WTC11 (cell line): ENCODE measurements at regions not wholly inside any gene's neighbourhood (a gene's known extent, or its start where the extent isn't known, plus 50 kb on each side); places are given as distances from the start of the nearest gene placed in this dataset.

Experiments used
- ATAC-seq: fragments of 200-7000 bp; cut with Tn5 transposase; 2 replicates; pipeline ENCODE4 v1.10.0; 2021; ENCODE audit warnings: mild to moderate bottlenecking, moderate library complexity
- CTCF ChIA-PET: fragments of 300-600 bp; sonication (Branson Sonifier 250); formaldehyde crosslinking; loops from one replicate; lab custom pipeline; 2021; ENCODE audit warnings: antibody characterized with exemption; lab: Charles Lee
- POLR2A ChIA-PET: fragments of 350-600 bp; sonication (Branson Sonifier 250); formaldehyde crosslinking; loops from one replicate; lab custom pipeline; 2021; ENCODE audit warnings: antibody characterized with exemption; lab: Charles Lee
- DNase-seq: peaks from one replicate; pipeline ENCODE4 v3.0.0; 2021; ENCODE audit warnings: low spot score
- H3K27ac Mint-ChIP-seq: 2 replicates; pipeline ENCODE4 v1.8.0; 2021; ENCODE audit warnings: mixed read lengths
- H3K27me3 Mint-ChIP-seq: 2 replicates; pipeline ENCODE4 v1.8.0; 2021; ENCODE audit warnings: low read depth, mild to moderate bottlenecking, moderate library complexity, mixed read lengths
- H3K36me3 Mint-ChIP-seq: 2 replicates; pipeline ENCODE4 v1.8.0; 2021; ENCODE audit warnings: mixed read lengths
- H3K4me1 Mint-ChIP-seq: 2 replicates; pipeline ENCODE4 v1.8.0; 2022; ENCODE audit warnings: mixed read lengths
- H3K4me3 Mint-ChIP-seq: 2 replicates; pipeline ENCODE4 v1.8.0; 2021; ENCODE audit warnings: mild to moderate bottlenecking, moderate library complexity, mixed read lengths
- H3K9me3 Mint-ChIP-seq: 2 replicates; pipeline ENCODE4 v1.8.0; 2021; ENCODE audit warnings: mixed read lengths
- AFF4 ChIP-seq: sonication (generic); formaldehyde crosslinking; IDR thresholded peaks from 2 replicates; pipeline ENCODE4 v1.8.1; 2023; ENCODE audit warnings: mild to moderate bottlenecking, missing genetic modification reagents, borderline replicate concordance
- ARID4B ChIP-seq: sonication (generic); formaldehyde crosslinking; IDR thresholded peaks from 2 replicates; pipeline ENCODE4 v1.8.0; 2023; ENCODE audit warnings: missing genetic modification reagents, mild to moderate bottlenecking, borderline replicate concordance
- ATF1 ChIP-seq: sonication (generic); formaldehyde crosslinking; IDR thresholded peaks from 2 replicates; pipeline ENCODE4 v1.8.1; 2023; ENCODE audit warnings: mild to moderate bottlenecking, moderate library complexity, missing genetic modification reagents
- E2F1 ChIP-seq: sonication (generic); formaldehyde crosslinking; IDR thresholded peaks from 2 replicates; pipeline ENCODE4 v1.8.0; 2022; ENCODE audit warnings: mild to moderate bottlenecking, missing genetic modification reagents
- ETV6 ChIP-seq: sonication (generic); formaldehyde crosslinking; IDR thresholded peaks from 2 replicates; pipeline ENCODE4 v1.8.1; 2022; ENCODE audit warnings: mild to moderate bottlenecking, missing genetic modification reagents
- HMGXB4 ChIP-seq: sonication (generic); formaldehyde crosslinking; IDR thresholded peaks from 2 replicates; pipeline ENCODE4 v1.8.1; 2023; ENCODE audit warnings: mild to moderate bottlenecking, moderate library complexity, missing genetic modification reagents
- NR1H2 ChIP-seq: sonication (generic); formaldehyde crosslinking; IDR thresholded peaks from 2 replicates; pipeline ENCODE4 v1.9.0; 2021; ENCODE audit warnings: mild to moderate bottlenecking, moderate library complexity, missing genetic modification reagents
- SMAD4 ChIP-seq: sonication (generic); formaldehyde crosslinking; IDR thresholded peaks from 2 replicates; pipeline ENCODE4 v1.8.0; 2022; ENCODE audit warnings: mild to moderate bottlenecking, missing genetic modification reagents
- TP53 ChIP-seq: sonication (generic); formaldehyde crosslinking; IDR thresholded peaks from 2 replicates; pipeline ENCODE4 v1.8.1; 2023; ENCODE audit warnings: mild to moderate bottlenecking, missing genetic modification reagents
- ZBTB21 ChIP-seq: sonication (generic); formaldehyde crosslinking; IDR thresholded peaks from 2 replicates; pipeline ENCODE4 v1.8.1; 2023; ENCODE audit warnings: mild to moderate bottlenecking, missing genetic modification reagents, borderline replicate concordance
- ZNF512 ChIP-seq: sonication (generic); formaldehyde crosslinking; IDR thresholded peaks from 2 replicates; pipeline ENCODE4 v1.8.1; 2022; ENCODE audit warnings: missing genetic modification reagents, borderline replicate concordance
- ZNF671 ChIP-seq: fragments of 250-450 bp; sonication (Bioruptor Pico); IDR thresholded peaks from 2 replicates; pipeline ENCODE4 v1.8.0; 2021; ENCODE audit warnings: mild to moderate bottlenecking

GRCh38 chr4:17068891-17069290 lies 170.4 kb upstream of the LDB2 start:
- TF ChIP-seq ATF1 (CRISPR knock-in tag) (no peak), ETV6 (no peak), AFF4 (CRISPR knock-in tag) (no peak), TP53 (CRISPR knock-in tag) (no peak), E2F1 (CRISPR knock-in tag) (no peak), NR1H2 (CRISPR knock-in tag) (no peak), ZBTB21 (CRISPR knock-in tag) (no peak), ZNF512 (CRISPR knock-in tag) (no peak)
- TF ChIP-seq, all 79 proteins: peak for 0
- Mint-ChIP-seq H3K36me3 (no peaks in the 10 kb centered on the region), H3K27me3 (no peaks in the 10 kb centered on the region; the same call in 1 of the 2 replicates), H3K4me3 (no peak overlapping the region), H3K27ac (no peak overlapping the region), H3K4me1 (0 out of 2 replicates have a peak, but pooled peaks cover 4% of the 10 kb centered on the region), H3K9me3 (peaks cover 19% of the 10 kb centered on the region)
- ATAC-seq (no peak), DNase-seq (no peak)
- ChIA-PET POLR2A (no interaction called here), CTCF (no interaction called here)

GRCh38 chr4:17068392-17068791 lies 169.9 kb upstream of the LDB2 start:
- CTCF ChIA-PET: no interaction called here
- DNase-seq (no peak), ATAC-seq (no peak)
- no peaks in the 10 kb centered on the region; the same call in 1 of the 2 replicates for H3K27me3 Mint-ChIP-seq
- H3K9me3 Mint-ChIP-seq: peaks cover 19% of the 10 kb centered on the region
- H3K4me1 Mint-ChIP-seq: 0 out of 2 replicates have a peak, but pooled peaks cover 4% of the 10 kb centered on the region
- H3K36me3 Mint-ChIP-seq: no peaks in the 10 kb centered on the region
- POLR2A ChIA-PET: no interaction called here
- no peak overlapping the region for H3K4me3 Mint-ChIP-seq
- H3K27ac Mint-ChIP-seq: no peak overlapping the region
- TF ChIP-seq HMGXB4 (CRISPR knock-in tag): no peak
- no peak for TF ChIP-seq ARID4B
- no peak for TF ChIP-seq SMAD4
- TF ChIP-seq ZNF671 (CRISPR knock-in tag): no peak
